GM23338 (cell line): ENCODE measurements at regions not wholly inside any gene's neighbourhood (a gene's known extent, or its start where the extent isn't known, plus 50 kb on each side); places are given as distances from the start of the nearest gene placed in this dataset.

Experiments used
- EZH2 ChIP-seq: fragments of 200-600 bp; sonication (generic); IDR thresholded peaks from one replicate; pipeline ENCODE4 v1.8.0; 2017; ENCODE audit warnings: antibody characterized with exemption, mild to moderate bottlenecking, low read depth; ENCODE audit not compliant: unreplicated experiment
- EZH2phosphoT487 ChIP-seq: fragments of 200-600 bp; sonication (generic); IDR thresholded peaks from one replicate; pipeline ENCODE4 v1.8.1; 2018; ENCODE audit warnings: antibody characterized with exemption; ENCODE audit not compliant: unreplicated experiment
- JUNB ChIP-seq: IDR thresholded peaks from one replicate; pipeline ENCODE4 v1.6.1; 2016; ENCODE audit warnings: antibody characterized with exemption; ENCODE audit not compliant: unreplicated experiment
- NANOG ChIP-seq: IDR thresholded peaks from 2 replicates; pipeline ENCODE4 v1.6.1; 2016; ENCODE audit warnings: antibody characterized with exemption, borderline replicate concordance
- POLR2AphosphoS5 ChIP-seq: IDR thresholded peaks from 2 replicates; pipeline ENCODE4 v1.6.1; 2016; ENCODE audit warnings: antibody characterized with exemption, low read depth
- TF ChIP-seq, protein P1 (sequence below), 2 experiments: fragments of 200-600 bp in 1 of 2; sonication (generic) in 1 of 2; conservative IDR thresholded peaks; 2 replicates each; pipeline versions ENCODE4 v1.5.1 to v1.6.1; 2016 to 2017; ENCODE audit warnings: antibody characterized with exemption in 2 of 2, low read depth in 2 of 2, mild to moderate bottlenecking in 2 of 2, moderate library complexity in 1 of 2
- TF ChIP-seq, protein P2 (sequence below): IDR thresholded peaks from one replicate; pipeline ENCODE4 v1.6.1; 2018; ENCODE audit warnings: antibody characterized with exemption; ENCODE audit not compliant: unreplicated experiment

DNA sequence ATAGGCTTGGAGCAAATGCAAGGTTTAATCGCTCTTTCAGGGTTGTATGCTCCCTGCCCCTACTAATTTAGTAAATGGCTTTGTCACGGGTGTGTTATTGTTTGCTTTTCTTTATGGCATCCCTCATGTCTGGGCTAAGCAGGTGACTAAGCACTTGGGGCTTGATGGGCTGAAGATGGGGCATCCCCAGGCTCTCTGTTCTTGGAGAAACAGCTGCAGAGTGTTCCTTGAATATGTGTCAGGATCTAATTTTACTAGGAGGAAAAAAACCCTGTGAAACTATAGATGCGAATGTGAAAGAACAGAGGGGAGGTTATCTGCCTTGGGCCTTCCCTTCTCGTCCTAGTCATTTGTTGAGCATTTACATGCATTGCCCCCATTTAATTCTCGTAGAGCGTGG, 94.7 kb upstream of the TAF1B start:
- TF ChIP-seq, protein P1, sequence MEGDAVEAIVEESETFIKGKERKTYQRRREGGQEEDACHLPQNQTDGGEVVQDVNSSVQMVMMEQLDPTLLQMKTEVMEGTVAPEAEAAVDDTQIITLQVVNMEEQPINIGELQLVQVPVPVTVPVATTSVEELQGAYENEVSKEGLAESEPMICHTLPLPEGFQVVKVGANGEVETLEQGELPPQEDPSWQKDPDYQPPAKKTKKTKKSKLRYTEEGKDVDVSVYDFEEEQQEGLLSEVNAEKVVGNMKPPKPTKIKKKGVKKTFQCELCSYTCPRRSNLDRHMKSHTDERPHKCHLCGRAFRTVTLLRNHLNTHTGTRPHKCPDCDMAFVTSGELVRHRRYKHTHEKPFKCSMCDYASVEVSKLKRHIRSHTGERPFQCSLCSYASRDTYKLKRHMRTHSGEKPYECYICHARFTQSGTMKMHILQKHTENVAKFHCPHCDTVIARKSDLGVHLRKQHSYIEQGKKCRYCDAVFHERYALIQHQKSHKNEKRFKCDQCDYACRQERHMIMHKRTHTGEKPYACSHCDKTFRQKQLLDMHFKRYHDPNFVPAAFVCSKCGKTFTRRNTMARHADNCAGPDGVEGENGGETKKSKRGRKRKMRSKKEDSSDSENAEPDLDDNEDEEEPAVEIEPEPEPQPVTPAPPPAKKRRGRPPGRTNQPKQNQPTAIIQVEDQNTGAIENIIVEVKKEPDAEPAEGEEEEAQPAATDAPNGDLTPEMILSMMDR (conservative IDR thresholded peaks at IDR 0.05; ENCODE audit: low read depth in 2 of 2) = no peak
- no peak for TF ChIP-seq JUNB
- TF ChIP-seq, protein P2, sequence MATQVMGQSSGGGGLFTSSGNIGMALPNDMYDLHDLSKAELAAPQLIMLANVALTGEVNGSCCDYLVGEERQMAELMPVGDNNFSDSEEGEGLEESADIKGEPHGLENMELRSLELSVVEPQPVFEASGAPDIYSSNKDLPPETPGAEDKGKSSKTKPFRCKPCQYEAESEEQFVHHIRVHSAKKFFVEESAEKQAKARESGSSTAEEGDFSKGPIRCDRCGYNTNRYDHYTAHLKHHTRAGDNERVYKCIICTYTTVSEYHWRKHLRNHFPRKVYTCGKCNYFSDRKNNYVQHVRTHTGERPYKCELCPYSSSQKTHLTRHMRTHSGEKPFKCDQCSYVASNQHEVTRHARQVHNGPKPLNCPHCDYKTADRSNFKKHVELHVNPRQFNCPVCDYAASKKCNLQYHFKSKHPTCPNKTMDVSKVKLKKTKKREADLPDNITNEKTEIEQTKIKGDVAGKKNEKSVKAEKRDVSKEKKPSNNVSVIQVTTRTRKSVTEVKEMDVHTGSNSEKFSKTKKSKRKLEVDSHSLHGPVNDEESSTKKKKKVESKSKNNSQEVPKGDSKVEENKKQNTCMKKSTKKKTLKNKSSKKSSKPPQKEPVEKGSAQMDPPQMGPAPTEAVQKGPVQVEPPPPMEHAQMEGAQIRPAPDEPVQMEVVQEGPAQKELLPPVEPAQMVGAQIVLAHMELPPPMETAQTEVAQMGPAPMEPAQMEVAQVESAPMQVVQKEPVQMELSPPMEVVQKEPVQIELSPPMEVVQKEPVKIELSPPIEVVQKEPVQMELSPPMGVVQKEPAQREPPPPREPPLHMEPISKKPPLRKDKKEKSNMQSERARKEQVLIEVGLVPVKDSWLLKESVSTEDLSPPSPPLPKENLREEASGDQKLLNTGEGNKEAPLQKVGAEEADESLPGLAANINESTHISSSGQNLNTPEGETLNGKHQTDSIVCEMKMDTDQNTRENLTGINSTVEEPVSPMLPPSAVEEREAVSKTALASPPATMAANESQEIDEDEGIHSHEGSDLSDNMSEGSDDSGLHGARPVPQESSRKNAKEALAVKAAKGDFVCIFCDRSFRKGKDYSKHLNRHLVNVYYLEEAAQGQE = no peak
- no peak for TF ChIP-seq EZH2
- no peak for TF ChIP-seq NANOG
- TF ChIP-seq POLR2AphosphoS5 = no peak
- no peak for TF ChIP-seq EZH2phosphoT487
